HPDE6-E6E7 (cell line): ENCODE measurements at regions not wholly inside any gene's neighbourhood (a gene's known extent, or its start where the extent isn't known, plus 50 kb on each side); places are given as distances from the start of the nearest gene placed in this dataset.
"Not testable (repeated sequence)": the region's sequence is repeated elsewhere in the genome, so short reads cannot be mapped to it uniquely, and the experiment has no call there.

Source experiments
- DNase-seq: peaks from one replicate; pipeline ENCODE4 v3.0.0; 2011; ENCODE audit warnings: missing footprints; ENCODE audit errors: extremely low spot score

- DNase-seq = no peak
Observed at GRCh38 chr13:71382285-71382684, 484.7 kb downstream of the DACH1 start.

GRCh38 chr13:71380191-71380590 lies 486.8 kb downstream of the DACH1 start:
- no peak for DNase-seq

GRCh38 chr13:71378961-71379905 lies 487.8 kb downstream of the DACH1 start:
- no peak for DNase-seq

- DNase-seq = no peak
Observed at GRCh38 chr13:71374471-71375049, 492.4 kb downstream of the DACH1 start.

- DNase-seq = no peak
Observed at GRCh38 chr13:71368336-71368735, 498.7 kb downstream of the DACH1 start.

- no peak for DNase-seq
Observed at GRCh38 chr13:71360041-71360440, 507.0 kb downstream of the DACH1 start.

- DNase-seq = no peak
Observed at GRCh38 chr13:71359641-71360040, 507.4 kb downstream of the DACH1 start.

- DNase-seq = peak; percentile 42
Observed at GRCh38 chr13:71358218-71358617, 508.8 kb downstream of the DACH1 start.

GRCh38 chr13:71355010-71355409 lies 512.0 kb downstream of the DACH1 start:
- DNase-seq = no peak

- no peak for DNase-seq
Observed at GRCh38 chr13:71350886-71351285, 516.1 kb downstream of the DACH1 start.

- DNase-seq = not testable (repeated sequence)
Observed at GRCh38 chr13:71345856-71346255, 521.1 kb downstream of the DACH1 start.

- no peak for DNase-seq
Observed at GRCh38 chr13:71339736-71340135, 527.3 kb downstream of the DACH1 start.

GRCh38 chr13:71339005-71339404 lies 528.0 kb downstream of the DACH1 start:
- DNase-seq = no peak

GRCh38 chr13:71338070-71338469 lies 528.9 kb downstream of the DACH1 start:
- DNase-seq = no peak

GRCh38 chr13:71327266-71327665 lies 539.7 kb downstream of the DACH1 start:
- DNase-seq = no peak

- DNase-seq = no peak
Observed at GRCh38 chr13:71325556-71325955, 541.4 kb downstream of the DACH1 start.

GRCh38 chr13:71323266-71323665 lies 543.7 kb downstream of the DACH1 start:
- no peak for DNase-seq

- no peak for DNase-seq
Observed at GRCh38 chr13:71320452-71320851, 546.6 kb downstream of the DACH1 start.

- no peak for DNase-seq
Observed at GRCh38 chr13:71316792-71317363, 550.1 kb downstream of the DACH1 start.

GRCh38 chr13:71312923-71313322 lies 554.1 kb downstream of the DACH1 start:
- DNase-seq = no peak

GRCh38 chr13:71309905-71310304 lies 557.1 kb downstream of the DACH1 start:
- DNase-seq = no peak

GRCh38 chr13:71306821-71307220 lies 560.2 kb downstream of the DACH1 start:
- no peak for DNase-seq

- DNase-seq = no peak
Observed at GRCh38 chr13:71304861-71305260, 562.1 kb downstream of the DACH1 start.
